NCI-H748 (cell line): ENCODE measurements at regions not wholly inside any gene's neighbourhood (a gene's known extent, or its start where the extent isn't known, plus 50 kb on each side); places are given as distances from the start of the nearest gene placed in this dataset.

ENCODE experiments used
- DNase-seq: peaks from one replicate; lab custom pipeline; 2025; ENCODE audit not compliant: unreplicated experiment; lab: John Stamatoyannopoulos, UW

- no peak for DNase-seq
These were observed 187.3 kb upstream of the TSC22D2 start for GRCh38 chr3:150220799-150221198.

GRCh38 chr3:150220041-150220440 lies 188.1 kb upstream of the TSC22D2 start:
- DNase-seq = no peak

- no peak for DNase-seq
These were observed 189.3 kb upstream of the TSC22D2 start for GRCh38 chr3:150218841-150219240.

GRCh38 chr3:150218236-150218635 lies 189.9 kb upstream of the TSC22D2 start:
- DNase-seq = no peak

GRCh38 chr3:150217691-150218090 lies 190.4 kb upstream of the TSC22D2 start:
- no peak for DNase-seq

GRCh38 chr3:150216866-150217600 lies 191.1 kb upstream of the TSC22D2 start:
- peak; percentile 58 for DNase-seq

- peak; percentile 95 for DNase-seq
These were observed 191.9 kb upstream of the TSC22D2 start for GRCh38 chr3:150216041-150216811.

GRCh38 chr3:150215616-150216015 lies 192.5 kb upstream of the TSC22D2 start:
- DNase-seq = no peak

- no peak for DNase-seq
These were observed 194.5 kb upstream of the TSC22D2 start for GRCh38 chr3:150213577-150213976.

- DNase-seq = no peak
These were observed 197.5 kb upstream of the TSC22D2 start for GRCh38 chr3:150210461-150211110.

- DNase-seq = no peak
These were observed 204.8 kb upstream of the TSC22D2 start for GRCh38 chr3:150203273-150203672.

- DNase-seq = no peak
These were observed 205.4 kb upstream of the TSC22D2 start for GRCh38 chr3:150202711-150203110.

- no peak for DNase-seq
These were observed 213.1 kb upstream of the TSC22D2 start for GRCh38 chr3:150194957-150195356.

- no peak for DNase-seq
These were observed 213.6 kb upstream of the TSC22D2 start for GRCh38 chr3:150194513-150194912.

- DNase-seq = no peak
These were observed 213.9 kb upstream of the PFN2 start for GRCh38 chr3:150184426-150185071.

GRCh38 chr3:150183678-150184425 lies 213.2 kb upstream of the PFN2 start:
- DNase-seq = peak; percentile 81

GRCh38 chr3:150180334-150180733 lies 209.6 kb upstream of the PFN2 start:
- no peak for DNase-seq

- no peak for DNase-seq
These were observed 208.6 kb upstream of the PFN2 start for GRCh38 chr3:150179330-150179729.

GRCh38 chr3:150177673-150178381 lies 207.1 kb upstream of the PFN2 start:
- no peak for DNase-seq

- DNase-seq = no peak
These were observed 203.5 kb upstream of the PFN2 start for GRCh38 chr3:150174179-150174578.
